ENCODE measurements at regions not wholly inside any gene's neighbourhood (a gene's known extent, or its start where the extent isn't known, plus 50 kb on each side); places are given as distances from the start of the nearest gene placed in this dataset.

- 0 out of 2 replicates have a peak, but pooled peaks cover under 1% of the 10 kb centered on the region for H3K9me3 ChIP-seq
- H3K36me3 ChIP-seq (ENCODE audit: control insufficient read depth, insufficient read depth, low read length): no peaks in the 10 kb centered on the region
- no peak for DNase-seq
- H3K4me3 ChIP-seq (ENCODE audit: low read depth, low read length): no peak overlapping the region
- H3K4me1 Mint-ChIP-seq (ENCODE audit: low read depth, unreplicated experiment): no peaks in the 10 kb centered on the region
- H3K36me3 Mint-ChIP-seq (ENCODE audit: insufficient read depth, unreplicated experiment): no peaks in the 10 kb centered on the region
- no peak overlapping the region for H3K27ac Mint-ChIP-seq (ENCODE audit: unreplicated experiment)
- no peak overlapping the region for H3K4me3 Mint-ChIP-seq (ENCODE audit: unreplicated experiment)
- H3K27me3 Mint-ChIP-seq (ENCODE audit: insufficient read depth, unreplicated experiment): peaks cover 15% of the 10 kb centered on the region
- no TSS peak for BruUV-seq (replicated peaks)
- intact Hi-C loops (cut with micrococcal nuclease; ENCODE audit: unreplicated experiment): no loop called here
- no peak for TF ChIP-seq CTCF (IDR thresholded peaks at IDR 0.05; ENCODE audit: insufficient read depth in 1 of 2, low read depth in 1 of 2, low read length in 1 of 2, severe bottlenecking in 1 of 2, unreplicated experiment in 1 of 2)
- H3K27me3 ChIP-seq (replicated peaks; ENCODE audit: control insufficient read depth, insufficient read depth, low read length): no peaks in the 10 kb centered on the region
- ChIA-PET POLR2A (no interaction called here), CTCF (no interaction called here)
- no peaks in the 10 kb centered on the region for H3K4me1 ChIP-seq
- H3K9me3 Mint-ChIP-seq (ENCODE audit: unreplicated experiment): no peaks in the 10 kb centered on the region
These were observed 81.0 kb upstream of the LRRC55 start for GRCh38 chr11:57100638-57101331.

- TF ChIP-seq CTCF (IDR thresholded peaks at IDR 0.05; ENCODE audit: insufficient read depth in 1 of 2, low read depth in 1 of 2, low read length in 1 of 2, severe bottlenecking in 1 of 2, unreplicated experiment in 1 of 2): no peak
- Mint-ChIP-seq H3K36me3 (ENCODE audit: insufficient read depth, unreplicated experiment) (no peaks in the 10 kb centered on the region), H3K27ac (ENCODE audit: unreplicated experiment) (no peak overlapping the region), H3K4me3 (ENCODE audit: unreplicated experiment) (no peak overlapping the region), H3K9me3 (ENCODE audit: unreplicated experiment) (no peaks in the 10 kb centered on the region), H3K27me3 (ENCODE audit: insufficient read depth, unreplicated experiment) (peaks cover 15% of the 10 kb centered on the region), H3K4me1 (ENCODE audit: low read depth, unreplicated experiment) (no peaks in the 10 kb centered on the region)
- DNase-seq: no peak
- H3K4me1 ChIP-seq: no peaks in the 10 kb centered on the region
- no peaks in the 10 kb centered on the region for H3K27me3 ChIP-seq (replicated peaks; ENCODE audit: control insufficient read depth, insufficient read depth, low read length)
- BruUV-seq (replicated peaks): no TSS peak
- intact Hi-C loops (cut with micrococcal nuclease; ENCODE audit: unreplicated experiment): no loop called here
- H3K36me3 ChIP-seq (ENCODE audit: control insufficient read depth, insufficient read depth, low read length): no peaks in the 10 kb centered on the region
- ChIA-PET POLR2A (no interaction called here), CTCF (no interaction called here)
- no peaks in the 10 kb centered on the region for H3K9me3 ChIP-seq
- no peak overlapping the region for H3K4me3 ChIP-seq (ENCODE audit: low read depth, low read length)
These were observed 77.7 kb upstream of the LRRC55 start for GRCh38 chr11:57103899-57104605.

GRCh38 chr11:57109331-57109730 is 72.4 kb upstream of the LRRC55 start:
- BruUV-seq (replicated peaks): no TSS peak
- intact Hi-C loops (cut with micrococcal nuclease; ENCODE audit: unreplicated experiment): no loop called here
- Histone ChIP-seq H3K27me3 (replicated peaks; ENCODE audit: control insufficient read depth, insufficient read depth, low read length) (no peaks in the 10 kb centered on the region), H3K4me3 (ENCODE audit: low read depth, low read length) (no peak overlapping the region), H3K36me3 (ENCODE audit: control insufficient read depth, insufficient read depth, low read length) (no peaks in the 10 kb centered on the region), H3K9me3 (no peaks in the 10 kb centered on the region), H3K4me1 (no peaks in the 10 kb centered on the region)
- ChIA-PET CTCF (no interaction called here), POLR2A (no interaction called here)
- Mint-ChIP-seq H3K27ac (ENCODE audit: unreplicated experiment) (no peak overlapping the region), H3K36me3 (ENCODE audit: insufficient read depth, unreplicated experiment) (no peaks in the 10 kb centered on the region), H3K4me3 (ENCODE audit: unreplicated experiment) (no peak overlapping the region), H3K27me3 (ENCODE audit: insufficient read depth, unreplicated experiment) (no peaks in the 10 kb centered on the region), H3K9me3 (ENCODE audit: unreplicated experiment) (no peaks in the 10 kb centered on the region), H3K4me1 (ENCODE audit: low read depth, unreplicated experiment) (no peaks in the 10 kb centered on the region)
- no peak for DNase-seq
- no peak for TF ChIP-seq CTCF (IDR thresholded peaks at IDR 0.05; ENCODE audit: insufficient read depth in 1 of 2, low read depth in 1 of 2, low read length in 1 of 2, severe bottlenecking in 1 of 2, unreplicated experiment in 1 of 2)

Data from Caco-2 (cell line).